HG03460 (cell line): ENCODE measurements at regions not wholly inside any gene's neighbourhood (a gene's known extent, or its start where the extent isn't known, plus 50 kb on each side); places are given as distances from the start of the nearest gene placed in this dataset.
"Not testable (repeated sequence)": the region's sequence is repeated elsewhere in the genome, so short reads cannot be mapped to it uniquely, and the experiment has no call there.

Experiments used
- ATAC-seq: cut with Tn5 transposase; IDR thresholded peaks from one replicate; pipeline ENCODE4 v1.9.1; 2021; ENCODE audit not compliant: unreplicated experiment

GRCh38 chr4:45502471-45502870 is 621.4 kb downstream of the GABRG1 start:
- ATAC-seq, result no peak

GRCh38 chr4:45484740-45485139 is 639.1 kb downstream of the GABRG1 start:
- no peak for ATAC-seq

- no peak for ATAC-seq
Measured at GRCh38 chr4:45482346-45482745, 641.5 kb downstream of the GABRG1 start.

GRCh38 chr4:45477311-45477733 is 646.5 kb downstream of the GABRG1 start:
- no peak for ATAC-seq

GRCh38 chr4:45475548-45475947 is 648.3 kb downstream of the GABRG1 start:
- ATAC-seq, result no peak

- ATAC-seq, result no peak
Measured at GRCh38 chr4:45472490-45472889, 651.4 kb downstream of the GABRG1 start.

- no peak for ATAC-seq
Measured at GRCh38 chr4:45471335-45471734, 652.5 kb downstream of the GABRG1 start.

GRCh38 chr4:45467157-45467556 is 656.7 kb downstream of the GABRG1 start:
- ATAC-seq, result no peak

GRCh38 chr4:45460157-45460556 is 663.7 kb downstream of the GABRG1 start:
- not testable (repeated sequence) for ATAC-seq

- no peak for ATAC-seq
Measured at GRCh38 chr4:45455217-45455616, 668.6 kb downstream of the GABRG1 start.

- ATAC-seq, result no peak
Measured at GRCh38 chr4:45453258-45453853, 670.5 kb downstream of the GABRG1 start.

- no peak for ATAC-seq
Measured at GRCh38 chr4:45442466-45442865, 681.4 kb downstream of the GABRG1 start.

- ATAC-seq, result no peak
Measured at GRCh38 chr4:45438047-45438446, 685.8 kb downstream of the GABRG1 start.

GRCh38 chr4:45437381-45437780 is 686.5 kb downstream of the GABRG1 start:
- no peak for ATAC-seq

GRCh38 chr4:45425135-45425534 is 698.7 kb downstream of the GABRG1 start:
- ATAC-seq, result no peak

- ATAC-seq, result no peak
Measured at GRCh38 chr4:45423896-45424295, 697.5 kb upstream of the GNPDA2 start.

- not testable (repeated sequence) for ATAC-seq
Measured at GRCh38 chr4:45420091-45420674, 693.8 kb upstream of the GNPDA2 start.

- no peak for ATAC-seq
Measured at GRCh38 chr4:45410701-45411210, 684.4 kb upstream of the GNPDA2 start.

GRCh38 chr4:45409536-45409935 is 683.2 kb upstream of the GNPDA2 start:
- ATAC-seq, result no peak

- ATAC-seq, result no peak
Measured at GRCh38 chr4:45408996-45409395, 682.6 kb upstream of the GNPDA2 start.

GRCh38 chr4:45399116-45399515 is 672.8 kb upstream of the GNPDA2 start:
- no peak for ATAC-seq

- no peak for ATAC-seq
Measured at GRCh38 chr4:45385306-45385705, 659.0 kb upstream of the GNPDA2 start.

- no peak for ATAC-seq
Measured at GRCh38 chr4:45370408-45370807, 644.1 kb upstream of the GNPDA2 start.
